GM23248 (cell line): ENCODE measurements at regions not wholly inside any gene's neighbourhood (a gene's known extent, or its start where the extent isn't known, plus 50 kb on each side); places are given as distances from the start of the nearest gene placed in this dataset.

Experiments used
- DNase-seq: peaks from one replicate; pipeline ENCODE4 v3.0.0-alpha.2; 2015
- H2AFZ ChIP-seq: fragments of 200-600 bp; sonication (generic); 2 replicates; pipeline ENCODE4 v1.6.1; 2016; ENCODE audit warnings: antibody characterized with exemption
- H3F3A ChIP-seq: fragments of 200-600 bp; sonication (generic); 2 replicates; pipeline ENCODE4 v1.6.1; 2016; ENCODE audit warnings: mild to moderate bottlenecking, antibody characterized with exemption, mixed run types; ENCODE audit not compliant: insufficient read depth
- H3K27ac ChIP-seq: fragments of 200-600 bp; sonication (generic); 2 replicates; pipeline ENCODE4 v1.5.1; 2016; ENCODE audit warnings: mild to moderate bottlenecking
- H3K27me3 ChIP-seq: fragments of 200-600 bp; sonication (generic); replicated peaks from 2 replicates; pipeline ENCODE4 v1.6.1; 2016; ENCODE audit warnings: mild to moderate bottlenecking; ENCODE audit not compliant: insufficient read depth
- H3K36me3 ChIP-seq: fragments of 200-600 bp; sonication (generic); 2 replicates; pipeline ENCODE4 v1.6.1; 2016; ENCODE audit warnings: low read depth, mild to moderate bottlenecking
- H3K4me1 ChIP-seq: fragments of 200-600 bp; sonication (generic); 2 replicates; pipeline ENCODE4 v1.6.1; 2016; ENCODE audit warnings: mild to moderate bottlenecking; ENCODE audit not compliant: insufficient read depth
- H3K4me2 ChIP-seq: fragments of 200-600 bp; sonication (generic); one replicate; pipeline ENCODE4 v1.6.1; 2016; ENCODE audit warnings: mild to moderate bottlenecking; ENCODE audit not compliant: unreplicated experiment
- H3K4me3 ChIP-seq: fragments of 200-600 bp; sonication (generic); 2 replicates; pipeline ENCODE4 v1.5.1; 2016; ENCODE audit warnings: mild to moderate bottlenecking
- H3K79me2 ChIP-seq: fragments of 200-600 bp; sonication (generic); 2 replicates; pipeline ENCODE4 v1.6.1; 2016; ENCODE audit warnings: mild to moderate bottlenecking; ENCODE audit not compliant: insufficient read depth
- H3K9ac ChIP-seq: fragments of 200-600 bp; sonication (generic); 2 replicates; pipeline ENCODE4 v1.6.1; 2016; ENCODE audit warnings: mild to moderate bottlenecking
- H3K9me2 ChIP-seq: fragments of 200-600 bp; sonication (generic); 2 replicates; pipeline ENCODE4 v1.6.1; 2016; ENCODE audit warnings: mixed run types, mild to moderate bottlenecking, moderate library complexity; ENCODE audit not compliant: insufficient read depth
- H3K9me3 ChIP-seq: fragments of 200-600 bp; sonication (generic); one replicate; pipeline ENCODE4 v1.6.1; 2017; ENCODE audit warnings: low read depth
- H4K20me1 ChIP-seq: fragments of 200-600 bp; sonication (generic); 2 replicates; pipeline ENCODE4 v1.6.0; 2016; ENCODE audit not compliant: insufficient read depth
- EZH2 ChIP-seq: fragments of 200-600 bp; sonication (generic); IDR thresholded peaks from 2 replicates; pipeline ENCODE4 v1.6.1; 2018; ENCODE audit warnings: antibody characterized with exemption, mild to moderate bottlenecking; ENCODE audit not compliant: insufficient read depth, poor library complexity, severe bottlenecking
- EZH2phosphoT487 ChIP-seq: fragments of 200-600 bp; sonication (generic); IDR thresholded peaks from 2 replicates; pipeline ENCODE4 v1.6.1; 2018; ENCODE audit warnings: antibody characterized with exemption, moderate library complexity, mild to moderate bottlenecking, low read depth; ENCODE audit not compliant: insufficient read depth
- WGBS, 2 experiments: methylation state at CpG; one replicate each; pipeline ENCODE4 v1.1.6; 2015 to 2017; ENCODE audit warnings: low lambda C conversion rate in 2 of 2, low coverage in 1 of 2; ENCODE audit errors: missing lambda C conversion rate in 2 of 2; 5-methylcytosine and 5-hydroxymethylcytosine counted together
- in situ Hi-C: fragments of 300-500 bp; cut with MboI; formaldehyde crosslinking; loops from 2 replicates; pipeline ENCODE4 v1.15.0; 2020

DNA sequence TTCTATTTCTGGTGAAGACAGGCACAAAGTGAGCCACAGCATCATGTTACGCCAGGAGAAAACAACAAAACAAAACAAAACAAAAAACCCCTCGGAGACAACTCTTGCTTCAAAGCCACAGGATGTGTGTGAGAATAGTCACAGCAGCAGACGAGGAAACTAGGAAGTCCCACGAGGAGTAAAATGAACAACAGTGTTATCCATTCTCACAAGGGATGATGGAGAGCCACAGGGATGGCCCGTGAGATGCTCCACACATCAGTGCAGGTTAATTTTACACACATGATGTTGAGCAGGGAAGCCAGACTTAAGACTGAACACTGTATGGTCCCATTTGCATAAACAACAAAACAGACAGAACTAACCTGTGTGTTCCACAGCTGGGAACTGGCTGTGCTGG lies 128.5 kb upstream of the TMEM18 start:
- Histone ChIP-seq H2AFZ (no peak overlapping the region), H3K27ac (no peak overlapping the region), H4K20me1 (no peaks in the 10 kb centered on the region), H3K4me3 (no peak overlapping the region), H3K4me1 (no peaks in the 10 kb centered on the region), H3K36me3 (no peaks in the 10 kb centered on the region), H3K27me3 (no peaks in the 10 kb centered on the region), H3K9me2 (no peaks in the 10 kb centered on the region), H3K9me3 (no peaks in the 10 kb centered on the region), H3K4me2 (no peak overlapping the region), H3K9ac (no peak overlapping the region), H3F3A (no peaks in the 10 kb centered on the region), H3K79me2 (no peaks in the 10 kb centered on the region)
- in situ Hi-C loops, result no loop called here
- TF ChIP-seq EZH2 (no peak), EZH2phosphoT487 (no peak)
- no peak for DNase-seq
- 26 to 30% methylated on average over 5 of the region's 5 CpGs for WGBS, 2 experiments

DNA sequence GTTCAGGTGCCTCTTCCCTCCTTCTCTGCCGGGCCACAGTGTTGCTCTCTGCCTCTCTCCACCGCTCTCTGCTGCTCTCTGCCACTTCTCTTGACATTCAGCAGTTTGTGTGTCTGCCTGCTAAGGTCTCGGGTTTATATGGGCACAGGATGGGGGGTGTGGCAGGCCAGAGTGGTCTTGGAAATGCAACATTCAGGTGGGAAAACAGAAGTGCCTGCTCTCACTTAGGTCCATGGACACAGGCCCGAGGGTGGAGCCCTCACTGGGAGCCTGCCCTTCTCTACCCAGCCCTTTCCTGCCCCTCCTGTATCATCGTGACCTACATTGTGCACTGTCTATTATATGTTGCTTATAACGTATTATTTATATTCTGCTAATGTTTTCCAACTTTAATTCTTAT lies 120.8 kb upstream of the TMEM18 start:
- Histone ChIP-seq H3K4me2 (no peak overlapping the region), H3K27me3 (no peaks in the 10 kb centered on the region), H3K79me2 (no peaks in the 10 kb centered on the region), H3K9me3 (no peaks in the 10 kb centered on the region), H2AFZ (no peak overlapping the region), H3K4me1 (no peaks in the 10 kb centered on the region), H3K9ac (no peak overlapping the region), H3K9me2 (no peaks in the 10 kb centered on the region), H3K4me3 (no peak overlapping the region), H4K20me1 (no peaks in the 10 kb centered on the region), H3K36me3 (no peaks in the 10 kb centered on the region), H3F3A (no peaks in the 10 kb centered on the region), H3K27ac (no peak overlapping the region)
- in situ Hi-C loops, result no loop called here
- 15 to 18% methylated on average over 6 of the region's 6 CpGs for WGBS, 2 experiments
- no peak for DNase-seq
- TF ChIP-seq EZH2phosphoT487 (no peak), EZH2 (no peak)

DNA sequence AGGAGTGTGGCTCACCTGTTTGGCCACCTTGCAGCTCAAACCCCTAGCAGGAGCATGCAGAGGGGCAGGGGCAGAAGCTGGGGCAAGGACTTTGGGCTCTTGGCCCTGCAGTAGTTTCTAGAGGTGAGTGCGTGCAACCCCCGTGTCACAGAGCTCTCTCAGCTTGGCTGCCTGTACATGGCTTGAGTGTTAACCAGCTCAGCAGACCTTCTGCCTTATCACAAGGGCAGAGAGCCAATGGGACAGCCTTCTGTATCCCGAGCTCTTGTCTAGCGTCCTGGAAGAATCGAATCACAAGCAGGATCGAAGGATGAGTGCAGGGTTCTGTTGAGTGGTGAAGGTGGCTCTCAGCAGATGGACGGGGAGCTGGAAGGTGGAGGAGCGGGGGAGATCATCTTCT lies 120.3 kb upstream of the TMEM18 start:
- H3K27me3 ChIP-seq, result no peaks in the 10 kb centered on the region
- H3K79me2 ChIP-seq, result no peaks in the 10 kb centered on the region
- 29 to 30% methylated on average over 7 of the region's 8 CpGs for WGBS, 2 experiments
- H2AFZ ChIP-seq, result no peak overlapping the region
- H3K27ac ChIP-seq, result no peak overlapping the region
- no peak overlapping the region for H3K4me3 ChIP-seq
- H4K20me1 ChIP-seq, result no peaks in the 10 kb centered on the region
- no peaks in the 10 kb centered on the region for H3K9me2 ChIP-seq
- no peak for DNase-seq
- in situ Hi-C loops, result no loop called here
- H3F3A ChIP-seq, result no peaks in the 10 kb centered on the region
- no peak overlapping the region for H3K4me2 ChIP-seq
- H3K9me3 ChIP-seq, result no peaks in the 10 kb centered on the region
- TF ChIP-seq EZH2phosphoT487, result no peak
- no peak for TF ChIP-seq EZH2
- no peaks in the 10 kb centered on the region for H3K36me3 ChIP-seq
- H3K4me1 ChIP-seq, result no peaks in the 10 kb centered on the region
- H3K9ac ChIP-seq, result no peak overlapping the region

DNA sequence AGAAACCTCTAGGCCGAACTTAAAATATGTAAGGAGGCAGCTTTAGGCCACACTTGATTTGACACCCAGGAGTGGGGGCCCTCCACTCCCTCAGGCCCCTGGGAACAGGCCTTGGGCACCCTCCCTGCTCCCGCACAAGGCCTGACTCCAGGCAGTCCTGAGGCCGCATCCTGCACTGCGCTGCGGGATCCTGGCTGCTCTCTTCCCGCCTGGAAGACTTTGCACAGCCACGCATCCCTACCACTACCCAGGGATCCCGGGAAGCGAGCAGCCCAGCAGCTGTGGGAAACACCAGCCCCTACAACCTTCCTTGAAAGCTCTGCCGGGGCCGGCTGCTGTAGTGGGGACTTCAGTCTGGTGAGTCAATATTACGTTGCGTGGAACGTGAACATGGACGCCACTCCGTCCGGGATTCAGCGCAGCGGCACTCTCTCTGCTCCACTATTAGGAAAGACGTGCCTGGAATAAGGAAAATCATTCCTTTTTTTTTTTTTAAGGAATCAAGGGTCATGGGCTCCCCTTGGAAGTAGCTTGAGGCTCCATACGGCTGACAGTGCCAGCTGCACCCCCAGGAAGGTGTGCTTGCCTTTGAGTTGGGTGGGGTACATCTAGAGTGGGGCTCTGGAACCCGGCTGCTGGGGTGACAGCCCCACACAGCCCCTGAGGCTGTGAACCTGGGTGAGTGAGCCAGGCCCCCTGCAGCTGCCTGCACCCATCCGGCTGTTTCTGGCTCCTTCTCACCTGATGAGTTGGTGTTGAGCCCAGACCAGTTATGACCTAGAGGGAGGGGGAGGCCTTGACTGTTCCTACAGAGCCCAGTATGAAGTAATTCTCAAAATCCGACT lies 119.2 kb upstream of the TMEM18 start:
- Histone ChIP-seq H3K27ac (no peak overlapping the region), H3K4me3 (no peak overlapping the region), H3K9ac (no peak overlapping the region), H3K4me2 (no peak overlapping the region), H3K9me2 (no peaks in the 10 kb centered on the region), H3K79me2 (no peaks in the 10 kb centered on the region), H3K4me1 (no peaks in the 10 kb centered on the region), H2AFZ (no peak overlapping the region), H3F3A (no peaks in the 10 kb centered on the region), H3K27me3 (no peaks in the 10 kb centered on the region), H3K36me3 (no peaks in the 10 kb centered on the region), H4K20me1 (no peaks in the 10 kb centered on the region), H3K9me3 (no peaks in the 10 kb centered on the region)
- in situ Hi-C loops, result no loop called here
- 57 to 62% methylated on average over 24 of the region's 24 CpGs for WGBS, 2 experiments
- no peak for DNase-seq
- TF ChIP-seq EZH2 (no peak), EZH2phosphoT487 (no peak)
